Central memory CD8-positive, alpha-beta T cell (primary cell): ENCODE measurements at regions not wholly inside any gene's neighbourhood (a gene's known extent, or its start where the extent isn't known, plus 50 kb on each side); places are given as distances from the start of the nearest gene placed in this dataset.
"Not testable (repeated sequence)": the region's sequence is repeated elsewhere in the genome, so short reads cannot be mapped to it uniquely, and the experiment has no call there.

Experiments used
- ATAC-seq: fragments of 150-1000 bp; cut with Tn5 transposase; replicated peaks from 2 replicates; pipeline ENCODE4 v1.10.0; 2022; ENCODE audit warnings: mild to moderate bottlenecking, moderate FRiP score, moderate number of reproducible peaks; ENCODE audit not compliant: poor library complexity, severe bottlenecking; ENCODE audit errors: extremely low read depth
- DNase-seq, 2 donors: peaks; one replicate each; pipeline ENCODE4 v3.0.0; 2021; ENCODE audit warnings: low spot score in 2 of 2
- H3K27ac Mint-ChIP-seq: one replicate; pipeline ENCODE4 v1.8.0; 2022; ENCODE audit warnings: low read depth, mild to moderate bottlenecking, moderate library complexity, mixed read lengths
- H3K27me3 Mint-ChIP-seq: one replicate; pipeline ENCODE4 v1.8.0; 2022; ENCODE audit warnings: mixed read lengths
- H3K36me3 Mint-ChIP-seq: one replicate; pipeline ENCODE4 v1.8.0; 2022; ENCODE audit warnings: mild to moderate bottlenecking, moderate library complexity, mixed read lengths; ENCODE audit not compliant: insufficient read depth
- H3K4me1 Mint-ChIP-seq: one replicate; pipeline ENCODE4 v1.8.0; 2022; ENCODE audit warnings: mixed read lengths
- H3K4me3 Mint-ChIP-seq: one replicate; pipeline ENCODE4 v1.8.0; 2022; ENCODE audit warnings: mild to moderate bottlenecking, moderate library complexity, mixed read lengths
- H3K9me3 Mint-ChIP-seq: one replicate; pipeline ENCODE4 v1.8.0; 2022; ENCODE audit warnings: mixed read lengths

- H3K4me1 Mint-ChIP-seq, result no peaks in the 10 kb centered on the region
- H3K27ac Mint-ChIP-seq, result no peak overlapping the region
- no peaks in the 10 kb centered on the region for H3K27me3 Mint-ChIP-seq
- ATAC-seq (no peak), DNase-seq (no peak)
- H3K36me3 Mint-ChIP-seq, result peaks cover 2% of the 10 kb centered on the region
- H3K9me3 Mint-ChIP-seq, result peaks cover 11% of the 10 kb centered on the region
- no peak overlapping the region for H3K4me3 Mint-ChIP-seq
These were observed 571.4 kb downstream of the RAPGEF2 start for GRCh38 chr4:159674241-159674640.

- DNase-seq (no peak), ATAC-seq (no peak)
- Mint-ChIP-seq H3K4me1 (no peaks in the 10 kb centered on the region), H3K4me3 (no peak overlapping the region), H3K27ac (no peak overlapping the region), H3K27me3 (no peaks in the 10 kb centered on the region), H3K9me3 (peaks cover 26% of the 10 kb centered on the region), H3K36me3 (no peaks in the 10 kb centered on the region)
These were observed 574.6 kb downstream of the RAPGEF2 start for GRCh38 chr4:159677521-159677920.

DNA sequence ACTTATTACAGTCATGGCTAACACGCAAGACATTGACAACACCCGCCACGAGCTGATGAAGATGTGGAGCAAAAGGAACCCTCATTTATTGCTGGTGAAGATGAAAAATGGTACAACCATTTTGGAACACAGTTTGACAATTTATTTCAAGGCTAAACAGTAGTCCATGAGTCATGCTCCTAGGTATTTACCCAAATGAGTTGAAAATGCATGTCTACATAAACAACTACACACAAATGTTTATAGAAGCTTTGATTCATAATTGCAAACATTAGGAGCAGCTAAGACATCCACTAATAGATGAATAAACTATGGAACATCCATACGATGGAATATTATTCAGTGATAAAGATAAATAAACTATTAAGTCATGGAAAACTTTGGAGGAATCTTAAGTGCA lies 580.1 kb downstream of the RAPGEF2 start:
- H3K36me3 Mint-ChIP-seq, result no peaks in the 10 kb centered on the region
- H3K4me3 Mint-ChIP-seq, result no peak overlapping the region
- no peaks in the 10 kb centered on the region for H3K27me3 Mint-ChIP-seq
- DNase-seq, result no peak
- ATAC-seq, result no peak
- peaks cover 31% of the 10 kb centered on the region for H3K9me3 Mint-ChIP-seq
- no peaks in the 10 kb centered on the region for H3K4me1 Mint-ChIP-seq
- no peak overlapping the region for H3K27ac Mint-ChIP-seq

- DNase-seq (no peak), ATAC-seq (no peak)
- H3K4me1 Mint-ChIP-seq, result no peaks in the 10 kb centered on the region
- no peak overlapping the region for H3K4me3 Mint-ChIP-seq
- H3K36me3 Mint-ChIP-seq, result no peaks in the 10 kb centered on the region
- peaks cover 34% of the 10 kb centered on the region for H3K9me3 Mint-ChIP-seq
- no peaks in the 10 kb centered on the region for H3K27me3 Mint-ChIP-seq
- no peak overlapping the region for H3K27ac Mint-ChIP-seq
These were observed 581.2 kb downstream of the RAPGEF2 start for GRCh38 chr4:159684061-159684460.

GRCh38 chr4:159685340-159686092 lies 582.6 kb downstream of the RAPGEF2 start:
- Mint-ChIP-seq H3K9me3 (peaks cover 29% of the 10 kb centered on the region), H3K27me3 (no peaks in the 10 kb centered on the region), H3K4me3 (no peak overlapping the region), H3K27ac (no peak overlapping the region), H3K36me3 (no peaks in the 10 kb centered on the region), H3K4me1 (no peaks in the 10 kb centered on the region)
- ATAC-seq (no peak), DNase-seq (no peak)

GRCh38 chr4:159689526-159689925 lies 586.6 kb downstream of the RAPGEF2 start:
- no peak for DNase-seq
- H3K27me3 Mint-ChIP-seq, result no peaks in the 10 kb centered on the region
- H3K27ac Mint-ChIP-seq, result no peak overlapping the region
- peaks cover 25% of the 10 kb centered on the region for H3K9me3 Mint-ChIP-seq
- H3K4me3 Mint-ChIP-seq, result no peak overlapping the region
- no peaks in the 10 kb centered on the region for H3K4me1 Mint-ChIP-seq
- no peaks in the 10 kb centered on the region for H3K36me3 Mint-ChIP-seq
- no peak for ATAC-seq

GRCh38 chr4:159697322-159698283 lies 594.7 kb downstream of the RAPGEF2 start:
- no peak overlapping the region for H3K27ac Mint-ChIP-seq
- ATAC-seq (no peak), DNase-seq (no peak)
- no peaks in the 10 kb centered on the region for H3K4me1 Mint-ChIP-seq
- H3K9me3 Mint-ChIP-seq, result peaks cover 22% of the 10 kb centered on the region
- no peaks in the 10 kb centered on the region for H3K36me3 Mint-ChIP-seq
- no peaks in the 10 kb centered on the region for H3K27me3 Mint-ChIP-seq
- H3K4me3 Mint-ChIP-seq, result no peak overlapping the region

DNA sequence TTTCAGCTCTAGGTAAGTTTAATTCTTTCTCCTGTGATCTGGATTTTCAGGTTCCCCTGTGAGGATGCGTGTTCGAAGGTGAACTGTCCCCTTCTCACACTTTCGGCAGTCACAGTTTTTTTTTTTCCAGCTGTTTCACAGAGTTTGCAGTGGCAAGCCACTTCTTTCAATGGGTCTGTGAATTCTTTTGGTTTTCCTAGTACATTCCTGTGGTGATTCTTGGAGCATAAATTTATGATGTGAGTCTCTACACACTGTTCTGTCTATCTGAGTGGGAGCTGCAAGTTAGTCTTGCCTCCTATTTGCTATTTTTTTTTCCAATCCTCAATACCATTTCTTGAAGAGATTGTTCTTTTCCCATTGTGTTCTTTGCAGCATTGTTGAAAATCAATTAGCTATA lies 595.5 kb downstream of the RAPGEF2 start:
- H3K27me3 Mint-ChIP-seq, result no peaks in the 10 kb centered on the region
- ATAC-seq, result no peak
- no peaks in the 10 kb centered on the region for H3K36me3 Mint-ChIP-seq
- H3K4me1 Mint-ChIP-seq, result no peaks in the 10 kb centered on the region
- H3K4me3 Mint-ChIP-seq, result no peak overlapping the region
- H3K27ac Mint-ChIP-seq, result no peak overlapping the region
- no peak for DNase-seq
- H3K9me3 Mint-ChIP-seq, result peaks cover 15% of the 10 kb centered on the region

GRCh38 chr4:159702200-159702599 lies 599.3 kb downstream of the RAPGEF2 start:
- Mint-ChIP-seq H3K27ac (no peak overlapping the region), H3K27me3 (no peaks in the 10 kb centered on the region), H3K4me3 (no peak overlapping the region), H3K36me3 (no peaks in the 10 kb centered on the region), H3K9me3 (peaks cover 5% of the 10 kb centered on the region), H3K4me1 (no peaks in the 10 kb centered on the region)
- ATAC-seq (no peak), DNase-seq (no peak)

- H3K4me3 Mint-ChIP-seq, result no peak overlapping the region
- DNase-seq (no peak), ATAC-seq (no peak)
- H3K4me1 Mint-ChIP-seq, result no peaks in the 10 kb centered on the region
- no peaks in the 10 kb centered on the region for H3K27me3 Mint-ChIP-seq
- H3K27ac Mint-ChIP-seq, result no peak overlapping the region
- H3K9me3 Mint-ChIP-seq, result peaks cover 8% of the 10 kb centered on the region
- no peaks in the 10 kb centered on the region for H3K36me3 Mint-ChIP-seq
These were observed 602.5 kb downstream of the RAPGEF2 start for GRCh38 chr4:159705334-159705733.

DNA sequence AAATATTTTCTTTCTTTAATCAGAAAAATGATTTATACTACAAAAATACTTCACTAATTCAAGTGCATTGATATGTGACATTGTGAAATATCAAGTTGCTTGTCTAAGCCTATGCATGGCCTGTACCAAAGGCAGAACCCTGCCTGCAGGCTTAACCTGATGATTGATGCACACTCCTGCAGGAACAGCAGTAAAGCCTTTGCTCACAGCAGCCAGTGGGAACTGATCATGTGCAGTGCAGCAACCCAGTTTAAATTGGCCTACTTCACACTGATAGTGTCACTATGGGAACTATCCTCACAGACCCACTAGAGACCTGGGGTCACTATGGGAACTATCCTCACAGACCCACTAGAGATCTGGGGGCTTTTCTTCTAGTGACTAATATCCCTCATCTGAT lies 603.8 kb downstream of the RAPGEF2 start:
- H3K27me3 Mint-ChIP-seq, result no peaks in the 10 kb centered on the region
- no peaks in the 10 kb centered on the region for H3K4me1 Mint-ChIP-seq
- no peak for DNase-seq
- ATAC-seq, result no peak
- no peak overlapping the region for H3K4me3 Mint-ChIP-seq
- peaks cover 6% of the 10 kb centered on the region for H3K9me3 Mint-ChIP-seq
- H3K36me3 Mint-ChIP-seq, result no peaks in the 10 kb centered on the region
- H3K27ac Mint-ChIP-seq, result no peak overlapping the region

DNA sequence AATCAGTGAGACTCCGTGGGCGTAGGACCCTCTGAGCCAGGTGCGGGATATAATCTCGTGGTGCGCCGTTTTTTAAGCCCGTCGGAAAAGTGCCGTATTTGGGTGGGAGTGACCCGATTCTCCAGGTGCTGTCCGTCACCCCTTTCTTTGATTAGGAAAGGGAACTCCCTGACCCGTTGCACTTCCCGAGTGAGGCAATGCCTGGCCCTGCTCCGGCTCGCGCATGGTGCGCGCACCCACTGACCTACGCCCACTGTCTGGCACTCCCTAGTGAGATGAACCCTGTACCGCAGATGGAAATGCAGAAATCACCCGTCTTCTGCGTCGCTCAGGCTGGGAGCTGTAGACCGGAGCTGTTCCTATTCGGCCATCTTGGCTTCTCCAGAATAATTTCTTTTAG lies 612.3 kb downstream of the RAPGEF2 start:
- not testable (repeated sequence) for H3K36me3 Mint-ChIP-seq, ATAC-seq, H3K27me3 Mint-ChIP-seq, DNase-seq, H3K4me3 Mint-ChIP-seq, H3K27ac Mint-ChIP-seq, H3K9me3 Mint-ChIP-seq, H3K4me1 Mint-ChIP-seq

DNA sequence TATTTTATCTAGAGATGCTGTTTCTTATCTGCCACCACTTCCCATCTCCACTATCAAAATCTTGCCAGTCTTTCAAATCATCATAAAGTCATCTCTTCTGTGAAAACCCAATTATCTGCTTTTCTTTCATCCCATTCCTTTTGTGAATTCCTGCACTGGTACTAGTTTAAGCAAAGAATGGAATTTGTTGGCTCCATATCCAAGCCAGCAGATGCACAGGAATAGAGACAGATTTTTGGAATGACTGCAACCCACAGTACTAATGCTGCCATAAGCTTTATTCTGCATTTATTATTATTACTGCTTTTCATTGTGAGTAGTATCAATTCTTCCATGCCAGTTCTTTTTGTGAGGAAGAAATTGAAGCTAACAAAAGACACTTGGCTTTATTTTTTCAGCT lies 616.7 kb downstream of the RAPGEF2 start:
- no peak overlapping the region for H3K4me3 Mint-ChIP-seq
- ATAC-seq, result no peak
- H3K27ac Mint-ChIP-seq, result no peak overlapping the region
- H3K36me3 Mint-ChIP-seq, result no peaks in the 10 kb centered on the region
- peaks cover 5% of the 10 kb centered on the region for H3K9me3 Mint-ChIP-seq
- no peaks in the 10 kb centered on the region for H3K27me3 Mint-ChIP-seq
- H3K4me1 Mint-ChIP-seq, result no peaks in the 10 kb centered on the region
- no peak for DNase-seq
